Right hindlimb (tissue), 1 donor: ENCODE measurements at regions not wholly inside any gene's neighbourhood (a gene's known extent, or its start where the extent isn't known, plus 50 kb on each side); places are given as distances from the start of the nearest gene placed in this dataset.

Experiments
- DNase-seq: peaks from one replicate; pipeline ENCODE4 v3.0.0-alpha.2; 2018

DNA sequence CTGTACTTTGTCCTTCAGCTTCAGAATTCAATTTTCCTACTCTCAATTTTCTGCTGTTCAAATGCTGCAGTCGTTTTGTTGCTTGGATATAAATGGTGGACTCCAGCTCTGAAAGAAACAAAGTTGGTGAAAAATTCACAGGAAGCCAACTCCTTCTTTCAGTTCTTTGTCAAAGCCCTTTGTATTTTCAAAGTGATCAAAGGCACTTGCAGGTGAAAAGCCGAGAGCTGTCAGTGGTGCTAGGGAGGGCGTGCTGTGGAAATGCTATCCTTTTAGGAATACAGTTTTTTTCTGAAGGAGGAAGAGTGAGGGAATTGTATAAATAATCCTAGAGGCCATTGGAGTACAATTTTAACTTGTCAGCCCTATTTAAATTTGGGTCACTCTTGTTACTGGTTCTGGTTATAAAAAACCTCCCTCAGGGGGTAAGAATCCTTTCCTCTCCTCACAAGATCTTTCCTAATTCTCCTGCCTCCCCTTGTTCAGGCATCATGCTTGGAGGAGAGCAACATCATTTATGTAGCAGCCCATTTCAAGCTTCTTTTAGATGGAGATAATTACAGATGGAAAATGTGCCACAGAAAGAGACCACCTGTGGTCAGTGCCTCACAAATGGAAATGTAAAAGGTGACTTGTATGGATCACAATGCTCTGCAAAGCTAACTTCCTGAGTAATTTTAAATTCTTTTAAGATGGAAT lies 62.5 kb upstream of the GHR start:
- DNase-seq = no peak

DNA sequence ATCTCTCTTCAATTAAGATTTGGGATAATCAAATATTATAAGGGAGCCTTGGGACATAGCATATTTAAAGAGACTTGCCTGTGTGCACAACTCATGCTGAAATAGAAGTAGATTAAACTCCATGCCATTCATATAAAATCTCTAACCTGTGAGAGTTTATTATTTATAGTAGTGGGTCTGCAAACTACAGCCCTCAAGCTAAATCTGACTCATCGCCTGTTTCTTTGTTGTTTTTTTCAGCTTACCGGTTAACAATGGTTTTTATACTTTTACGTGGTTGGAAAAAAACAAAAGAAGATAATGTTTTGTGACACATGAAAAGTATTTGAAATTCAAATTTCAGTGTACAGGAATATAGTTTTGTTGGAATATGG lies 61.9 kb upstream of the GHR start:
- no peak for DNase-seq

DNA sequence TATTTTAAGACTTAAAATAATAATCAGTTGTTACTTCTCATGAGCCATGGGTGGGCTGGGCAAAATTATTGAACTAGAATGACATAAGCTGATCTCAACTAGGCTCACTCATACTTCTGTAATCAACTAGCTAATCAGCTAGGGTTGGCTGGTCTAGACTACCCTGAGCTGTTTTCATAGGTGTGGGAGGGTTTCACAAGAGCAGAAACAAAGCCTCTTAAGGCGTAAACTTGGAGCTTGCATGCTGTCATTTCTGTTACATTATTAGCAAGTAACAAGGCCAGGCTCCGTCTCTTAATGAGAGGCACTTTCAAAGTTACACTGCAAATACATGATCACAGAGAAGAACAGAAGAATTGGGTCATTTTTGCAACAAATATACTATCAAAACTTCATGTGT lies 57.2 kb upstream of the GHR start:
- no peak for DNase-seq
